GM12878 (cell line): ENCODE measurements at regions not wholly inside any gene's neighbourhood (a gene's known extent, or its start where the extent isn't known, plus 50 kb on each side); places are given as distances from the start of the nearest gene placed in this dataset.

Experiments used
- ATAC-seq: fragments of 200-7000 bp; cut with Tn5 transposase; 3 replicates; pipeline ENCODE4 v1.9.1; 2020; ENCODE audit warnings: mild to moderate bottlenecking, moderate library complexity
- BruUV-seq: library from RNA; stranded (reverse); fragments of 400-500 nt; replicated peaks from 2 replicates; lab custom pipeline; 2021; lab: Mats Ljungman, UMichigan
- CTCF ChIA-PET: fragments of 300-600 bp; sonication (Branson Sonifier 250); formaldehyde crosslinking; extraction: SDS; loops from one replicate; lab custom pipeline; 2021; ENCODE audit warnings: inconsistent platforms; lab: Yijun Ruan, JAX
- POLR2A ChIA-PET: fragments of 350-600 bp; formaldehyde crosslinking; extraction: SDS; loops from one replicate; lab custom pipeline; 2021; ENCODE audit warnings: inconsistent platforms; lab: Charles Lee
- RAD21 ChIA-PET: fragments of 300-600 bp; sonication (Branson Sonifier 250); formaldehyde crosslinking; loops from one replicate; lab custom pipeline; 2023; ENCODE audit warnings: antibody characterized with exemption; ENCODE audit not compliant: unreplicated experiment; lab: Charles Lee
- SMC1A ChIA-PET: fragments of 300-600 bp; sonication (Branson Sonifier 250); formaldehyde crosslinking; loops from one replicate; lab custom pipeline; 2023; ENCODE audit not compliant: unreplicated experiment, uncharacterized antibody; lab: Charles Lee
- DNase-seq: peaks from one replicate; pipeline ENCODE4 v3.0.0-alpha.2; 2011; ENCODE audit warnings: low read depth, low spot score
- FAIRE-seq: peaks from 3 replicates; lab custom pipeline; 2011; peaks lifted over from hg19 to GRCh38; lab: Jason Lieb, UNC
- H2AFZ ChIP-seq: 2 replicates; pipeline ENCODE4 v1.6.0; 2011; ENCODE audit warnings: low read depth, low read length, control low read depth; ENCODE audit not compliant: control insufficient read depth
- H3K27ac ChIP-seq: 2 replicates; pipeline ENCODE4 v1.5.1; 2011; ENCODE audit warnings: control low read depth; ENCODE audit not compliant: control insufficient read depth, insufficient read depth
- H3K27me3 ChIP-seq, 2 experiments: replicated peaks in 1 of 2; 2 replicates each; pipeline versions ENCODE4 v1.6.0 to v1.6.1; 2011; ENCODE audit warnings: low read length in 1 of 2; ENCODE audit not compliant: control insufficient read depth in 2 of 2, insufficient read depth in 2 of 2
- H3K36me3 ChIP-seq, 2 experiments: 2 replicates each; pipeline ENCODE4 v1.5.1; 2011; ENCODE audit warnings: low read length in 1 of 2; ENCODE audit not compliant: control insufficient read depth in 2 of 2, insufficient read depth in 2 of 2
- H3K4me1 ChIP-seq: 2 replicates; pipeline ENCODE4 v1.6.1; 2011; ENCODE audit warnings: mild to moderate bottlenecking, low read length, moderate library complexity, mixed read lengths; ENCODE audit not compliant: control insufficient read depth, insufficient read depth
- H3K4me2 ChIP-seq: 2 replicates; pipeline ENCODE4 v1.6.0; 2011; ENCODE audit warnings: control low read depth; ENCODE audit not compliant: control insufficient read depth, insufficient read depth
- H3K4me3 ChIP-seq: fragments of 200-600 bp; sonication (generic); 2 replicates; pipeline ENCODE4 v1.5.1; 2016
- H3K79me2 ChIP-seq: 2 replicates; pipeline ENCODE4 v1.6.0; 2011; ENCODE audit warnings: low read length; ENCODE audit not compliant: control insufficient read depth, insufficient read depth
- H3K9ac ChIP-seq: 2 replicates; pipeline ENCODE4 v1.8.0; 2011; ENCODE audit warnings: low read length, control low read depth, mixed read lengths; ENCODE audit not compliant: control insufficient read depth, insufficient read depth
- H3K9me3 ChIP-seq: replicated peaks from 3 replicates; pipeline ENCODE4 v1.5.1; 2011; ENCODE audit warnings: mild to moderate bottlenecking, low read length; ENCODE audit not compliant: control insufficient read depth, insufficient read depth
- H4K20me1 ChIP-seq: 2 replicates; pipeline ENCODE4 v1.6.0; 2011; ENCODE audit not compliant: control insufficient read depth, insufficient read depth
- BCLAF1 ChIP-seq: fragments of 450-650 bp; IDR thresholded peaks from 2 replicates; pipeline ENCODE4 v1.6.1; 2017; ENCODE audit warnings: antibody characterized with exemption, mild to moderate bottlenecking, moderate library complexity
- CBFB ChIP-seq: IDR thresholded peaks from 2 replicates; pipeline ENCODE4 v1.6.1; 2016; ENCODE audit warnings: antibody characterized with exemption, low read depth
- E2F4 ChIP-seq: IDR thresholded peaks from 2 replicates; pipeline ENCODE4 v1.6.1; 2012; ENCODE audit warnings: low read depth, low read length, improper control_type of control experiment
- EED ChIP-seq: sonication (generic); IDR thresholded peaks from 2 replicates; pipeline ENCODE4 v1.6.1; 2016; ENCODE audit warnings: antibody characterized with exemption, low read depth
- ESRRA ChIP-seq: IDR thresholded peaks from 2 replicates; pipeline ENCODE4 v1.6.1; 2012; ENCODE audit warnings: mild to moderate bottlenecking, low read length, improper control_type of control experiment
- GABPA ChIP-seq: IDR thresholded peaks from 2 replicates; pipeline ENCODE4 v1.6.1; 2014; ENCODE audit warnings: antibody characterized with exemption, low read depth, mild to moderate bottlenecking, inconsistent platforms
- HDAC6 ChIP-seq: fragments of 200-600 bp; sonication (generic); IDR thresholded peaks from one replicate; pipeline ENCODE4 v1.8.0; 2017; ENCODE audit warnings: antibody characterized with exemption; ENCODE audit not compliant: unreplicated experiment
- JUND ChIP-seq: IDR thresholded peaks from 2 replicates; pipeline ENCODE4 v1.6.1; 2012; ENCODE audit warnings: low read depth, mild to moderate bottlenecking, low read length, improper control_type of control experiment, moderate library complexity
- MEF2A ChIP-seq: IDR thresholded peaks from 2 replicates; pipeline ENCODE4 v1.6.1; 2011; ENCODE audit warnings: low read depth, mild to moderate bottlenecking, low read length, moderate library complexity; ENCODE audit not compliant: insufficient read depth
- NR2F1 ChIP-seq: fragments of 450-650 bp; conservative IDR thresholded peaks from 2 replicates; pipeline ENCODE4 v1.6.1; 2017; ENCODE audit warnings: mild to moderate bottlenecking
- NRF1 ChIP-seq: conservative IDR thresholded peaks from 2 replicates; pipeline ENCODE4 v1.6.1; 2011; ENCODE audit warnings: mild to moderate bottlenecking, low read depth, low read length, improper control_type of control experiment
- PAX5 ChIP-seq: IDR thresholded peaks from 2 replicates; pipeline ENCODE4 v1.6.1; 2011; ENCODE audit warnings: low read depth, low read length, borderline replicate concordance
- POLR2AphosphoS5 ChIP-seq: IDR thresholded peaks from 2 replicates; pipeline ENCODE4 v1.6.1; 2011; ENCODE audit warnings: mild to moderate bottlenecking, low read length, inconsistent platforms
- PRDM15 ChIP-seq: fragments of 450-650 bp; formaldehyde crosslinking; IDR thresholded peaks from 2 replicates; pipeline ENCODE4 v1.4.0; 2020; ENCODE audit warnings: mild to moderate bottlenecking, moderate library complexity
- RBBP5 ChIP-seq: fragments of 200-600 bp; sonication (generic); conservative IDR thresholded peaks from 2 replicates; pipeline ENCODE4 v1.6.1; 2016
- TCF3 ChIP-seq: IDR thresholded peaks from 2 replicates; pipeline ENCODE4 v1.6.1; 2012; ENCODE audit warnings: low read depth, mild to moderate bottlenecking, low read length, borderline replicate concordance; ENCODE audit not compliant: insufficient read depth
- WGBS: methylation state at CpG from one replicate; pipeline ENCODE4 v1.1.6; 2016; ENCODE audit warnings: low lambda C conversion rate; ENCODE audit not compliant: insufficient replicate concordance, insufficient coverage; ENCODE audit errors: missing lambda C conversion rate; 5-methylcytosine and 5-hydroxymethylcytosine counted together
- in situ Hi-C: fragments of 300-500 bp; cut with MboI; formaldehyde crosslinking; loops from 9 replicates; pipeline ENCODE4 v1.14.3; 2018; ENCODE audit warnings: mixed read lengths
- intact Hi-C: fragments of 100-400 bp; cut with micrococcal nuclease; formaldehyde crosslinking; loops from one replicate; pipeline ENCODE4 v1.14.2; 2022; ENCODE audit not compliant: unreplicated experiment

GRCh38 chr3:10565814-10566213, 60.4 kb upstream of the ATP2B2 start:
- CTCF ChIA-PET, result no interaction called here
- Histone ChIP-seq H3K4me3 (no peak overlapping the region), H3K4me1 (peaks cover 5% of the 10 kb centered on the region), H3K36me3 (no peaks in the 10 kb centered on the region), H3K79me2 (no peaks in the 10 kb centered on the region), H2AFZ (no peak overlapping the region), H3K9ac (no peak overlapping the region), H4K20me1 (no peaks in the 10 kb centered on the region), H3K9me3 (peaks cover 6% of the 10 kb centered on the region; the same call in 2 of the 3 replicates), H3K27ac (no peak overlapping the region), H3K4me2 (no peak overlapping the region), H3K27me3 (no peaks in the 10 kb centered on the region; a peak in 2 of 4 replicates)
- ATAC-seq (no peak), DNase-seq (no peak), FAIRE-seq (no peak)
- no peak for TF ChIP-seq HDAC6
- no peak for TF ChIP-seq NRF1
- TF ChIP-seq GABPA, result no peak
- TF ChIP-seq JUND, result no peak
- TF ChIP-seq MEF2A, result no peak
- TF ChIP-seq EED, result no peak
- TF ChIP-seq NR2F1, result no peak
- no peak for TF ChIP-seq ESRRA
- no peak for TF ChIP-seq PAX5
- no peak for TF ChIP-seq POLR2AphosphoS5
- TF ChIP-seq CBFB, result no peak
- TF ChIP-seq PRDM15 (CRISPR knock-in tag), result no peak
- TF ChIP-seq RBBP5, result no peak
- TF ChIP-seq E2F4, result no peak
- no peak for TF ChIP-seq TCF3
- no peak for TF ChIP-seq BCLAF1
- intact Hi-C loops, result no loop called here
- BruUV-seq, result no TSS peak
- RAD21 ChIA-PET, result no interaction called here
- 19% methylated on average over 3 of the region's 3 CpGs for WGBS
- SMC1A ChIA-PET, result interaction anchor here (2.5 kb wide), 1 partner anchor 13 kb away, joined by 5 read pairs; no protein-coding TSS in a partner anchor
- in situ Hi-C loops, result no loop called here
- POLR2A ChIA-PET, result no interaction called here
